H1 (cell line): ENCODE measurements at regions not wholly inside any gene's neighbourhood (a gene's known extent, or its start where the extent isn't known, plus 50 kb on each side); places are given as distances from the start of the nearest gene placed in this dataset.

Experiments
- CTCF ChIA-PET: fragments of 300-600 bp; sonication (Branson Sonifier 250); formaldehyde crosslinking; loops from one replicate; lab custom pipeline; 2021; ENCODE audit not compliant: partially characterized antibody; lab: Charles Lee
- POLR2A ChIA-PET: fragments of 300-600 bp; sonication (Branson Sonifier 250); formaldehyde crosslinking; loops from one replicate; lab custom pipeline; 2021; ENCODE audit warnings: inconsistent platforms; ENCODE audit not compliant: partially characterized antibody; lab: Charles Lee
- DNase-seq, 2 experiments: peaks; one replicate each; pipeline versions ENCODE4 v3.0.0 to v3.0.0-alpha.2; 2010 to 2022; ENCODE audit warnings: low spot score in 2 of 2, low read depth in 1 of 2, mixed read lengths in 1 of 2
- FAIRE-seq: peaks from 2 replicates; lab custom pipeline; 2011; peaks lifted over from hg19 to GRCh38; lab: Jason Lieb, UNC
- H2AFZ ChIP-seq: 2 replicates; pipeline ENCODE4 v1.8.1; 2012; ENCODE audit warnings: low read length, inconsistent platforms
- H2AK5ac ChIP-seq: 2 replicates; pipeline ENCODE4 v1.6.1; 2013; ENCODE audit warnings: low read depth, low read length
- H2BK120ac ChIP-seq: replicated peaks from 2 replicates; pipeline ENCODE3; 2013; ENCODE audit warnings: low read depth, low read length, inconsistent platforms
- H2BK12ac ChIP-seq: 2 replicates; pipeline ENCODE4 v1.6.1; 2013; ENCODE audit warnings: low read depth, low read length
- H2BK15ac ChIP-seq: 2 replicates; pipeline ENCODE4 v1.6.1; 2013; ENCODE audit warnings: low read length
- H2BK20ac ChIP-seq: 2 replicates; pipeline ENCODE4 v1.6.1; 2013; ENCODE audit warnings: low read length
- H2BK5ac ChIP-seq: 2 replicates; pipeline ENCODE4 v1.6.1; 2013; ENCODE audit warnings: low read depth, low read length
- H3K14ac ChIP-seq: 2 replicates; pipeline ENCODE4 v1.6.1; 2013; ENCODE audit warnings: inconsistent platforms; ENCODE audit not compliant: insufficient read length
- H3K18ac ChIP-seq: 2 replicates; pipeline ENCODE4 v1.6.1; 2013; ENCODE audit warnings: low read length; ENCODE audit errors: extremely low read depth
- H3K23ac ChIP-seq: 2 replicates; pipeline ENCODE4 v1.6.1; 2013; ENCODE audit warnings: inconsistent platforms; ENCODE audit not compliant: insufficient read length
- H3K23me2 ChIP-seq: 2 replicates; pipeline ENCODE4 v1.6.1; 2013; ENCODE audit warnings: low read depth, low read length
- H3K27ac ChIP-seq: 2 replicates; pipeline ENCODE4 v1.6.1; 2011; ENCODE audit warnings: low read depth, low read length, inconsistent platforms
- H3K27me3 ChIP-seq, 4 experiments: replicated peaks in 1 of 4; 1 replicate in 1 of 4; 2 replicates in 3 of 4; pipeline versions ENCODE4 v1.6.1 to v1.8.1; 2011 to 2013; ENCODE audit warnings: low read length in 3 of 4, mild to moderate bottlenecking in 3 of 4, inconsistent platforms in 2 of 4, mixed read lengths in 2 of 4, moderate library complexity in 1 of 4; ENCODE audit not compliant: control insufficient read depth in 3 of 4, insufficient read depth in 3 of 4; ENCODE audit errors: extremely low read depth in 1 of 4
- H3K36me3 ChIP-seq, 4 experiments: 2 replicates each; pipeline versions ENCODE4 v1.6.1 to v1.8.1; 2011 to 2013; ENCODE audit warnings: mild to moderate bottlenecking in 4 of 4, low read length in 3 of 4, moderate library complexity in 2 of 4, control low read depth in 1 of 4, inconsistent platforms in 1 of 4; ENCODE audit not compliant: insufficient read depth in 4 of 4, control insufficient read depth in 2 of 4
- H3K4ac ChIP-seq: replicated peaks from 2 replicates; pipeline ENCODE3; 2013; ENCODE audit warnings: low read length, low read depth, mixed read lengths, inconsistent platforms; ENCODE audit not compliant: insufficient read length
- H3K4me1 ChIP-seq, 4 experiments: replicated peaks in 1 of 4; 1 replicate in 1 of 4; 2 replicates in 3 of 4; pipeline versions ENCODE4 v1.6.1 to v1.8.1; 2011 to 2013; ENCODE audit warnings: low read length in 3 of 4, inconsistent platforms in 2 of 4, mixed read lengths in 1 of 4; ENCODE audit not compliant: insufficient read depth in 4 of 4, control insufficient read depth in 3 of 4
- H3K4me2 ChIP-seq, 2 experiments: 2 replicates each; pipeline versions ENCODE4 v1.6.1 to v1.8.1; 2011 to 2013; ENCODE audit warnings: low read depth in 2 of 2, low read length in 2 of 2, control low read depth in 1 of 2, inconsistent platforms in 1 of 2, mild to moderate bottlenecking in 1 of 2; ENCODE audit not compliant: insufficient read depth in 1 of 2
- H3K4me3 ChIP-seq, 4 experiments: fragments of 200-600, 300-600 bp in 1 of 4; sonication (generic), shearing (Covaris generic), sonication (Bioruptor Twin) in 1 of 4; 2 replicates each; pipeline versions ENCODE4 v1.5.1 to v1.8.1; 2011 to 2016; ENCODE audit warnings: low read length in 4 of 4, low read depth in 3 of 4, control low read depth in 2 of 4, inconsistent platforms in 2 of 4, mild to moderate bottlenecking in 2 of 4, mixed read lengths in 1 of 4, moderate library complexity in 1 of 4; ENCODE audit not compliant: insufficient read depth in 2 of 4; ENCODE audit errors: extremely low read depth in 1 of 4
- H3K56ac ChIP-seq: replicated peaks from 2 replicates; pipeline ENCODE3; 2013; ENCODE audit warnings: low read depth, mild to moderate bottlenecking, mixed read lengths, low read length, inconsistent platforms; ENCODE audit not compliant: insufficient read length
- H3K79me1 ChIP-seq: 2 replicates; pipeline ENCODE4 v1.6.1; 2013; ENCODE audit warnings: low read depth, low read length, control low read depth
- H3K79me2 ChIP-seq, 2 experiments: 2 replicates each; pipeline versions ENCODE4 v1.6.1 to v1.8.1; 2012 to 2013; ENCODE audit warnings: low read length in 2 of 2, mild to moderate bottlenecking in 2 of 2, inconsistent platforms in 1 of 2; ENCODE audit not compliant: insufficient read depth in 2 of 2, control insufficient read depth in 1 of 2
- H3K9ac ChIP-seq, 4 experiments: replicated peaks in 1 of 4; 1 replicate in 1 of 4; 2 replicates in 3 of 4; pipeline versions ENCODE4 v1.6.1 to v1.8.1; 2011 to 2013; ENCODE audit warnings: low read depth in 3 of 4, low read length in 3 of 4, control low read depth in 2 of 4, mild to moderate bottlenecking in 2 of 4, moderate library complexity in 2 of 4, inconsistent platforms in 1 of 4; ENCODE audit errors: extremely low read depth in 1 of 4
- H3K9me3 ChIP-seq, 2 experiments: 2 replicates each; pipeline versions ENCODE4 v1.6.1 to v1.8.1; 2012 to 2013; ENCODE audit warnings: mild to moderate bottlenecking in 2 of 2, moderate library complexity in 2 of 2, control low read depth in 1 of 2, inconsistent platforms in 1 of 2, low read depth in 1 of 2, low read length in 1 of 2, mixed read lengths in 1 of 2; ENCODE audit not compliant: insufficient read depth in 2 of 2
- H4K20me1 ChIP-seq, 2 experiments: replicated peaks in 1 of 2; 2 replicates each; pipeline versions ENCODE3 to v1.8.1; 2011 to 2013; ENCODE audit warnings: inconsistent platforms in 2 of 2, low read length in 2 of 2, mild to moderate bottlenecking in 1 of 2; ENCODE audit not compliant: insufficient read depth in 2 of 2, control insufficient read depth in 1 of 2
- H4K5ac ChIP-seq: 2 replicates; pipeline ENCODE4 v1.6.1; 2013; ENCODE audit warnings: low read length, low read depth, mixed read lengths, inconsistent platforms; ENCODE audit not compliant: insufficient read length
- H4K8ac ChIP-seq: 2 replicates; pipeline ENCODE4 v1.8.0; 2013; ENCODE audit warnings: mild to moderate bottlenecking, moderate library complexity, low read length, inconsistent platforms; ENCODE audit not compliant: insufficient read depth; ENCODE audit errors: extremely low read depth
- H4K91ac ChIP-seq: replicated peaks from 2 replicates; pipeline ENCODE3; 2013; ENCODE audit warnings: low read length, mixed read lengths, inconsistent platforms; ENCODE audit not compliant: insufficient read length
- WGBS, 2 experiments: shearing (Covaris generic) in 1 of 2; methylation state at CpG; one replicate each; pipeline versions ENCODE4 v1.1.6 to v1.1.7; 2013 to 2015; ENCODE audit warnings: low lambda C conversion rate in 2 of 2, mixed read lengths in 2 of 2, inconsistent platforms in 1 of 2, low coverage in 1 of 2, missing lambda C conversion rate in 1 of 2; ENCODE audit not compliant: insufficient replicate concordance in 2 of 2, insufficient coverage in 1 of 2, insufficient read length in 1 of 2; ENCODE audit errors: extremely low coverage in 1 of 2, missing lambda C conversion rate in 1 of 2; 5-methylcytosine and 5-hydroxymethylcytosine counted together

- no peaks in the 10 kb centered on the region for H3K79me2 ChIP-seq
Measured at GRCh38 chr16:87012954-87013938, 303.9 kb downstream of the C16orf95 start.

More at GRCh38 chr16:87012954-87013938, 303.9 kb downstream of the C16orf95 start:
- Histone ChIP-seq H2AK5ac (no peak overlapping the region), H3K27ac (no peak overlapping the region), H3K18ac (no peak overlapping the region), H2BK15ac (no peak overlapping the region), H3K23ac (no peak overlapping the region), H2BK20ac (no peak overlapping the region), H2BK5ac (no peak overlapping the region), H3K4me3 (no peak overlapping the region), H3K4ac (no peak overlapping the region), H3K9ac (no peak overlapping the region), H3K4me1 (no peaks in the 10 kb centered on the region), H3K9me3 (peaks cover 0 to 5% of the 10 kb centered on the region in 2 experiments; a peak in 1 of 4 replicates), H3K36me3 (no peaks in the 10 kb centered on the region), H3K14ac (no peak overlapping the region), H3K79me1 (no peaks in the 10 kb centered on the region), H2BK120ac (no peak overlapping the region), H3K4me2 (no peak overlapping the region), H2AFZ (peak overlapping the region; percentile 34; the same call in 1 of the 2 replicates), H3K56ac (no peak overlapping the region), H3K27me3 (no peaks in the 10 kb centered on the region), H4K8ac (no peak overlapping the region), H4K20me1 (no peaks in the 10 kb centered on the region), H3K23me2 (peaks cover 6% of the 10 kb centered on the region; the same call in 1 of the 2 replicates), H4K91ac (no peak overlapping the region), H4K5ac (no peak overlapping the region), H2BK12ac (no peak overlapping the region)
- ChIA-PET POLR2A (no interaction called here), CTCF (no interaction called here)
- no peak for FAIRE-seq
- 85 to 100% methylated on average over 4 to 35 of the region's 37 CpGs for WGBS, 2 experiments
- no peak for DNase-seq
